Mammary epithelial cell (primary cell): ENCODE measurements at regions not wholly inside any gene's neighbourhood (a gene's known extent, or its start where the extent isn't known, plus 50 kb on each side); places are given as distances from the start of the nearest gene placed in this dataset.

ENCODE experiments used
- EZH2 ChIP-seq: IDR thresholded peaks from 2 replicates; pipeline ENCODE4 v1.6.1; 2012; ENCODE audit warnings: low read length, inconsistent platforms, borderline replicate concordance
- TF ChIP-seq, protein P1 (sequence below), 2 donors: IDR thresholded peaks in 1 of 2; conservative IDR thresholded peaks in 1 of 2; 2 replicates each; pipeline ENCODE4 v1.5.1; 2011 to 2012; ENCODE audit warnings: inconsistent platforms in 2 of 2, low read length in 2 of 2, mild to moderate bottlenecking in 2 of 2, control low read depth in 1 of 2, low read depth in 1 of 2; ENCODE audit not compliant: insufficient read depth in 1 of 2; ENCODE audit errors: extremely low read depth in 1 of 2

DNA sequence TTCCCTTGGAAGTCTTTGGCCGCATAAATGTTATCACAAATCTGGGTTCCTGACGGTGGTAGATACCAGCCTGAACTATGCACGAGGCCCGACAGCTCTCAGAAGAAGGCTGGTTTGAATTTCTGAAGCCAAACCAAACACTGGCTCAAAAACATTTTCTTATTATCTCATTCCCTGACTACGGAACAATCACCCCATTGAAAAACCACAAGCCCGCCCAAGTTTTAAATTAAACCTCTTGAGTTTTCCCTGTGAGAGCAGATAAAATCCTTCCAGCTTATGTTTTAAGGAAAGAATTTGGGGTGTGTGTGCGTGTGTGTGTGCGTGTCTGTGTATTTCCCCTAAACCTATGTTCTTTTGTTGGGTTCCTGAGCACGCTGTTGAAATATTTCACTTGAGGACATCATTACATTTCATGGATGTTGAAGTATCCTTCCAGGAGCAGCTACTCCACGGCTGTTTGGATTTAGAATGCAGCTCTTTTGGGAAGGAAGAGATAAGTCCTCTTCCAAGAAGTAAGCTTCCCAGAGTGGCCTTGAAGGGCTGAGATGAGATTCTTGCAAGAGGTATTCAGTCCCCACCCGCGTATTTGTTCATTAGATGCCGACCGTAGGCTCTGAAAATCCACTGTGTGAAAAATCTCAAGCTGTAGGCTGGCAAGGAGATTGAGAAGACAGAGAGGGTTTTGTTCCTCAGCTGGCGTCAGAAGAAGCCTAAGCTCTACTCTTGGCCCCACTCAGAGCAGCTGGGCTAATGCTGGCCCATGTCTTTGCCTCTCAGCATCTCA lies 131.0 kb upstream of the NCOR2 start:
- TF ChIP-seq, protein P1, sequence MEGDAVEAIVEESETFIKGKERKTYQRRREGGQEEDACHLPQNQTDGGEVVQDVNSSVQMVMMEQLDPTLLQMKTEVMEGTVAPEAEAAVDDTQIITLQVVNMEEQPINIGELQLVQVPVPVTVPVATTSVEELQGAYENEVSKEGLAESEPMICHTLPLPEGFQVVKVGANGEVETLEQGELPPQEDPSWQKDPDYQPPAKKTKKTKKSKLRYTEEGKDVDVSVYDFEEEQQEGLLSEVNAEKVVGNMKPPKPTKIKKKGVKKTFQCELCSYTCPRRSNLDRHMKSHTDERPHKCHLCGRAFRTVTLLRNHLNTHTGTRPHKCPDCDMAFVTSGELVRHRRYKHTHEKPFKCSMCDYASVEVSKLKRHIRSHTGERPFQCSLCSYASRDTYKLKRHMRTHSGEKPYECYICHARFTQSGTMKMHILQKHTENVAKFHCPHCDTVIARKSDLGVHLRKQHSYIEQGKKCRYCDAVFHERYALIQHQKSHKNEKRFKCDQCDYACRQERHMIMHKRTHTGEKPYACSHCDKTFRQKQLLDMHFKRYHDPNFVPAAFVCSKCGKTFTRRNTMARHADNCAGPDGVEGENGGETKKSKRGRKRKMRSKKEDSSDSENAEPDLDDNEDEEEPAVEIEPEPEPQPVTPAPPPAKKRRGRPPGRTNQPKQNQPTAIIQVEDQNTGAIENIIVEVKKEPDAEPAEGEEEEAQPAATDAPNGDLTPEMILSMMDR (conservative IDR thresholded peaks at IDR 0.05 in 1 of 2, IDR thresholded peaks at IDR 0.05 in 1 of 2; ENCODE audit: extremely low read depth in 1 of 2, insufficient read depth in 1 of 2, low read depth in 1 of 2, low read length in 2 of 2): no peak
- TF ChIP-seq EZH2: no peak
